HG03457 (cell line): ENCODE measurements at regions not wholly inside any gene's neighbourhood (a gene's known extent, or its start where the extent isn't known, plus 50 kb on each side); places are given as distances from the start of the nearest gene placed in this dataset.

Source experiments
- ATAC-seq: cut with Tn5 transposase; IDR thresholded peaks from one replicate; pipeline ENCODE4 v1.9.1; 2021; ENCODE audit warnings: moderate number of reproducible peaks; ENCODE audit not compliant: unreplicated experiment

DNA sequence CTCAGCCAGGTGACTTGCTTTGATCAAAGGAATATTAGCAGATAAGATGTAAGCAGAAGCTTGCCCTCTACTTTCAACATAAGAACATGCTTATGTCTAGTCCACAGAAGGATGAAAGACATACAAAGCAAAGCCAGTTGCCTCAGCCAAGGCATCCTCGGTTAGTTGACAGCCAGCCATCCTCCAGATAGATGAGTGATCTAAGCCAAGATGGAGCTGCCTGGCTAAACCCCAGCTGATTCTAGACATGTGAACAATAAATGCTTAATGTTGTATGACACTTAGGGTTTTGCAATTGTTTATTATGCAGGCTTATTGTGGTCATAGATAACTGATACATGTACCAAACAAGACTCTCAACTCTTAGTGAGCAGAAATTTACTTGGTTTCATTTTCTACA lies 157.6 kb upstream of the TMTC2 start:
- ATAC-seq, result no peak

DNA sequence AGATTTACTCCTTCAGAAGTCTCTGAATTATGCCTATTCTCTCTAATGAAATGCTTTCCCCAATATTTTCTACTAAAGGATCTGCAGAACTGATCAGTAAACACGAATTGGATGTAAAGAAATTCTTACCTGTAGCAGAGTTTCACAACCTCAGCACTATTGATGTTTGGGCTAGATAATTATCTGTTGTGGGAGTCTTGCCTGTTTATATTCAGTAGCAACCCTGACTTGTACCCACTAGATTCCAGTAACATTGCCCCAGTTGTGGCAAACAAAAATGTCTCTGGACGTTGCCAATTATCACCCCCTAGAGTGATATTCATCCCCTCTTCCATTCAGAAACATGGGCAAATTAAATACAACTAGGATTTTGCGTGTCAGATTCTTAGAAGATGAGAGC lies 156.8 kb upstream of the TMTC2 start:
- no peak for ATAC-seq

DNA sequence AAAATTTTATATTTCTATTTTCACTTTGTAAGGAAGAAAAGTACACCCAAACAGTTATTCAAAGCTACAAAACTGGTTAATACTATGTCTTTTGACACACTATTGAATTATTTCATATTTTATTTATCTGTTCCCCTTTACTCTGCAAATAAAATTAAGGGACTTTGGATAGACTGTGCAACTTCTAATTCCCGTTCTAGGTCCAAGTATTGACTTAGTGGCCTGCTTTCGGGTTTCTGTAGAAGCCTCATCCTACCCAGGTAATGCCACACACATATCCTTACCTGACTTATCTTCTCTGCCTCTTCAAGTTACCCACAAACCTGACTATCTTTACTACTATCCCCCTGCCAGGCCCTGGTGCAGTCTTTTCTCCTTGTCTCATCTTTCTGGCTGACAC lies 156.3 kb upstream of the TMTC2 start:
- ATAC-seq, result no peak

DNA sequence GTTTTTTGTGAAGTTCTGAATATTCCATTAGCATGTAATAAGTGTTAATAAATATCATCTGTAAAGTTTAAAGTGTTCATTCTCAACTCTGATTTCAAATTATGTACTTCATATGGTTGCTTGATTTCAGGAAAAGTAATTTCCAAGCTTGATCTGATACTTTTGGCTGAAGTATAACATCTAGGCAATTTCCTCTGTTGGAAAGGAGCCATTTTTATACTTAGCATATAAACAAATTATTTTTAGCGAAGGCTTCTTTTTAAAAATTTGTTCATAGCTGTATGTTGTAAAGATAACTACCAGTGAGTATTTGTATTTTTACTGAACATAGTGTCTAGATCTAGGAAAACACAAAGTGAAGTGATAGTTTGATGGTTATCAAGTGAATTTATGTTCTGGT lies 153.4 kb upstream of the TMTC2 start:
- no peak for ATAC-seq

DNA sequence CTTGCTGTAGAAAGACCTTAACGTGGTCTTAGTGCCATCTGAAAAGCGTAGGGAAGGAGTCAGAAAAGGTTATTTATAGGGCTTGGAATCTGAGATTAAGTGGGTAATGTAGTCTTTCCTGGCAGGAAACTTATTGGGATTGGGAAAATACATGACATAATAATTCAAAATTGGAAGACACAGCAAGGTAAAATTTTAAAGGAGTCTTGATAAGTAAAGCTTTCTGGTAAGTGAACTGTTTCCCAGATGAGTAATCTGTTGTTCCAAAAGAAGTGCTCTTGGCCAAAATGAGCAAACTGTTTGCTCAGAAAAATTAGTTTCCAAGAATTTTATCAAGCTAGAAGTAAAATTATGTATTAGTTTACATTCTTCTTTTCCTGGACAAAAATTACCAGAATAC lies 149.3 kb upstream of the TMTC2 start:
- no peak for ATAC-seq

DNA sequence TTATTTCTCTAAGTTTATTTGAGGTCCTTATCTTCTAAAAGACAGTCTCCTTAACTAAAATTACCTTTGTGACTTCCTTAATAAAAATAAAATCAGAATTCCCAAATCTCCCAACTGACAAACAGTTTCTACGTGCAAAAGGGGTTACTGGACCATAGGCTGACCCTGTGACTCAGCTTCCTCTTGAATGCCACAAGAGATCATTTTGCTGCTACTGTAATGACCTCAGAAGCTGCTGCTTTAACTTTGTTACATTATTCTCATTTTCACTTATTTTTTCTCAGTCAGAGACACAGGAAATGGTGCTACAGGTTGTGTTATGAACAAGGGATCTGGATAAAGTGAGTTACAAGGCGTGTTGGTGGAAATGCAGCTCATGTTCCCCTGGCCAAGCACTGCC lies 132.2 kb upstream of the TMTC2 start:
- ATAC-seq, result no peak

DNA sequence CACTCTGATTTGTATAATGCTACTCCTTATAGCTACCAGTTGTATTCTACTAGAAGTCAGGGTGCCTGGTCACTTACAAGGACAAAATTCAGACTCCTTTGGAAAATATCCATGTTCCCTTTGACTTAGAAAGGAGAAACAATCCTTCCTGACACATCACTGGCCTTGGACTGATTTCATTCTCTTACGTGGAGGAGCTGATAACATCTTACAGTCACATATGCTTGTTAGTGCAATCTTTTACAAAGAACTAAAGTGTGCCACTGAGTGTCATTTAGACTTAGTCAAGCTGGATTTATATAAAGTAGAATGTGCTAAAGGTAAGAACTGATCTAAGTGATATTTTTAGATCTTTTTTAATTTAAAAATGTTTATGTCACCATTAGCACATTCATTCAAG lies 131.0 kb upstream of the TMTC2 start:
- no peak for ATAC-seq

DNA sequence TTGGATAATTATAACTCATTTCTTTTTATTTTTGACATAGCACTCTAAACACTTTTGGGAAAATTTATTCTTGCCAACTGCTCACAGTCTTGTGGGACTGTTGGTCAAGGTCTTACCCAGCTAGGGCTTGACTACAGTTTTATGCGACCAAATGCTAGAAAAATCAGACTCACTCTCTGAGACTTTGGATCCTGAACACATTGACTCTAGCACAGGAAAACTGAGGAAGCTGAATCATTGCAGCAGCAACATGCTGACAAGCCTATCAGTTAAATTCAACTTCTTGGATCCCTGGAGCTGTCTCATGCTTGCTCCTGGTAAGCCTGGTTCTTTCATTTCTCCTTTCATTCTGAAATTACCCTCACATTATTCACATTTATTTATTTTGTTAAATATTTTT lies 120.7 kb upstream of the TMTC2 start:
- no peak for ATAC-seq

DNA sequence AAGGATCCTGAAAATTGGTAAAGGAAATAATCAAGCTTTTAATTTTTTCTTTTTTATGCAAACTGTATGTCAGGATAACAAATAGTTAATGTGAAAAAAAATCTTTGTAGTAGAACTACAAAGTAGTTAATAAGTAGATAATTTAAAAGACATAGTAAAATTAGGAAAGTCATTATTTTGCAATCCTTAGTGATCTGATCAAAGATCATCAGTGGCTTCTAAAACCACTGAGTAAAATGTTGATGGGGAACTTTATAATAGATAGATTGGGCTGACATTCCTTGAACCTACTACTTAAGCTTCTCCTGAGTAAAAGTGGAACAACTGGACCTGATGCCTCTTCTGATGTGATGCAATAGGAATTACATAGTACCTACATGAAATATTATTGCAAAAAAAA lies 119.0 kb upstream of the TMTC2 start:
- no peak for ATAC-seq

DNA sequence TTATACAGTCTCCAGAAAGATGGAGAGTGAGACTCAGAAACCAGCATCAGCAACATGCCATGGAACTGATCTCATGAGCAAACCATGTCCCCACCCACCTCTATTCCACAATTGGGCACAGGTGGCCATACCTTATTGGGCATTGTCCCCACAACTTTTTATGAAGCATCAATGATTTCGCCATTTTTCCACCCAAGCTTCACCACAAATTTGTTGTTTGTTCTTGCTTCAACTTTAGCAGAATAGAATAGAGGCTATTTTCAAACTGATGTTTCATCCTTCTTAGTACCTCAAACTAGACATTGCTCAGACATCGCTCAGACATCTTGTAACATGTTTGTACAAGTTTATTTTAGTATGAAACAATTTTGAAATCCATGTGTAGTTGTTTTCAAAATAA lies 112.5 kb upstream of the TMTC2 start:
- no peak for ATAC-seq

DNA sequence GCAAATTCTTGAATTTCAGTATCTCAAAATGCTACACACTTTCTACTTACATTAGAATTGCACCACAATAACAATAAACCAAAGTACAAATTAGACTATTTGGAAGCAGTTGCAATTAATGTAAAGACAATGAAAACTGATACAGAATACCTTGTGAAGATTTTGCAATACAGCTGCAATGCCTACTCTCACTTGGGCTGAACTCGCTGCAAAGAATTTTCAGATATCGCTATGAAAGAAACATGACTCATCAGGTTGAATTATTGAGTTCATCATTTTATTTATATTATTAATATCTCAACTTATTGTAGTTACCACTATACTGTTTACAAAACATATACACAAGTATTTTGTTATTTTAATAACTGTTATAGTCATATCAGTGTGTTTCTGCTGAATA lies 108.0 kb upstream of the TMTC2 start:
- ATAC-seq, result no peak

DNA sequence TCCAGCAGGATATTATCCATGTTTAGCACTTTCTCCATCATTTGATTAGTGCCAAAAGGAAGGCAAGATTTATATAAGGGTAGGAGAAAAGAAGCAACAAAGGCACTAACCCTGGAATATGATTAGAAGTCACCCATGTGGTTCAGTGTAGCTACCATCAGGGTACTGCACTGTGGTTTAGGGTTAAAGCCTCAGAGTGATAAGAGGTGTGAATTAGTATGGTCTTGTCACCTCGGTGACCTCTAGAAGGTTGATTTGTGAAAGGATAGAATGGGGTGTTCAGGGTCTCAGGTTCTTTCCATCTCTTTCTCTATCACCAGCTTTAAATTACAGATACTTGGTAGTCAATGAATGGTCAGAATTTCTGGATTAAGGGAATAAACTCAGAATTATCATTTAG lies 103.0 kb upstream of the TMTC2 start:
- ATAC-seq, result no peak

DNA sequence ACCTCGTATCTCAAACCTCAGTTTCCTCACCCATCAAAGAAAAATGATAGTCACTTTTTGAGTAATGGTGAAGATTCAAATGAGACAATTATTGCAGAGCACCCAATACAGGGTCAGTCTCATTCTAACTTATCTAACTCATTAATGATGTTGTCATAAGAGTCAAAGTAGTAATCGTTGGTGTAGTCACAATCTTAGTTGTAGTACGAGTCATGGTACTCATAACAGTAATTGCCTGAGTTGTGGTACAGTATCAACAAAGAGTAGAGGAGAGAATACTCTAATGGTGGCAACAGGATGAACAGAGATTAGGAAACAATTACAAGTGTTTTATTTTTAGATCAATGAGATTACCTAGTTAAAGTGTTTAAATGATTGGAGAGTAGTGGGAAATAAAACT lies 93.6 kb upstream of the TMTC2 start:
- ATAC-seq, result peak; percentile 57

DNA sequence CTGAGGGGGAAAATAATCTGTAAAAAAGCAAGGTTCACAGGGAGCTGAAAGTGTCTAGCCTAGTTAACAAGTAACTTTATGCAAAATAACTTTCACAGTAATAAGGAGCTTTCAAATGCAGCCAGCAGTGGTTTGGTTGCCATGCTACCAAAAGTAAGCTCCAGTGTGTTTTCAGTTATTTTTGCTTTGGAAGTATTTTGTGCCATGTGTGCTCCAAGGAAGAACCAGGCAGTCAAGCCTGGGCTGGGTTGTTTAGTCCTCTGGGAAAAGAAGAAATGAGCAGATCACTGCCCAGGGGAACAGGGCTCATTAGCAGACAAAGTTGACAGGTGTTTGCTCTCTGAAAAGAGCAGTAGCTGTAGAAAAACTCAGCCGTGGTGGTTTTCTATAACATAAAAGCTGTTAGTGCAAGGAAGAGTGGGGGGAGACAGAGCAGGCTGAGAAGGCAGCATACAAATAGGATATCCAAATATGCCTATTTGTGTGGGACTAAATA lies 92.8 kb upstream of the TMTC2 start:
- peak; percentile 97 for ATAC-seq

DNA sequence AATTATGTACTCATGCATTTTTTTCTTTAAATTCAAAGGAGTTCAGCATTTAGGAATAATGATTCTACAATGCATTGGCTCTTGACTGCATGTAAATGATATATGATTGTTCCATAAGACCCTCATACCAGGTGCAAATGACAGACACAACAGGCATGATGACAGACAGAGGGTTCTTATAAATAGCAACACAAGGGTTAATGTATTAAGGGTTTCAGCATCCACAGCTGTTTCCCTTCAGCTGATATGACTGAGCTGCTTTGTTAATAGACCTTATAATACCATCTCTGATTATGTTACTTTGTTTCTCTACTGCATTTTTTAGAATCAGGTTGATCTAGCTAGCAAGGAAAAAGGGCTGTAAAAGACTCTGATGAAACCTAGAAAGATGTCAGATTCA lies 90.8 kb upstream of the TMTC2 start:
- ATAC-seq, result no peak

DNA sequence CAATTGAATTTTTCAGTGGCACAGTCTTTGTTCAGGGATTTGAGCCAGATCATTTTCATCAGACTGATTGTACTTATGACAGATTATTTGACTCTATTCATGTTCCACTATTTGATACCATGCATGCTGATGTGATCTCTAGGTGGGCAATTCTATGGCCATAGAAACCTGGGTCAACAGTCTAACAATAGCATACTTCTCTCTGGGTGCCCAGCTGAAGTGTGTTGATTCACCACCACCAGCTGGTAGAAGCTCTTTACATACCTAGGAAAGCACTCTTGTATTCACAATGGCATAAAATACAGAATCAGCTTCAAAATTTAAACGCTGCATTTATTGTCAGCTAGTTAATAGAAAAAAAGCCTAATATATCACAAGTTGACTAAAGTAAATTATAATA lies 90.2 kb upstream of the TMTC2 start:
- ATAC-seq, result no peak

DNA sequence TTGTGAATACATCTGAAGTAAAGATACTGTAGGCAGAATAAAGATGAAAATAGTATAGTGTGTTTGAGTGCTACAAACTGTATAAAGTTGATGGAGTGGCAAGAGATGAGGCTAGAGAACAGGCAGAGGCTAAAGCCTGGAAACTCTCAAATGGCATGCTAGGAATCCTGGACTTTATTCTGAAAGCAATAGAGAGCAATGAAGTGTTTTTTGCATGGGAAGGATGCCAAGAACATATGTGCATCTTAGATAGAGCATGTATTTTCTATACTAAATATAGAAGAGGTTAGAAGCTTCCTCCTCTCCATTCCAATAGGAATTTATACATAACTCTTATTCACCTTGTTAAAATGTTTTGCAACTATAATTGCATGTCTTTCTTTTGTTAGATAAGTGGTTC lies 86.3 kb upstream of the TMTC2 start:
- no peak for ATAC-seq

DNA sequence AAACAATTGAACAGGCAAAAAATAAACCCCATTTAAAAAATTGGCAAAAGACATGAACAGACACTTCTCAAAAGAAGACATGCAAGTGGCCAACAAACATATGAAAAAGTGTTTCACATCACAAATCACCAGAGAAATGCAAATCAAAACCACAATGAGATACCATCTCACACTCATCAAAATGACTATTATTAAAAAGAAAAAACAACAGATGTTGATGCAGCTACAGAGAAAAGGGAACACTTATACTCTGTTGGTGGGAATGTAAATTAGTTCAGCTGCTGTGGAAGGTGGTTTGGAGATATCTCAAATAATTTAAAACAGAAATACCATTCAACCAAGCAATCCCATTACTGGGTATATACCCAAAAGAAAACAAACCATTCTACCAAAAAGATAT lies 83.1 kb upstream of the TMTC2 start:
- peak; percentile 54 for ATAC-seq

DNA sequence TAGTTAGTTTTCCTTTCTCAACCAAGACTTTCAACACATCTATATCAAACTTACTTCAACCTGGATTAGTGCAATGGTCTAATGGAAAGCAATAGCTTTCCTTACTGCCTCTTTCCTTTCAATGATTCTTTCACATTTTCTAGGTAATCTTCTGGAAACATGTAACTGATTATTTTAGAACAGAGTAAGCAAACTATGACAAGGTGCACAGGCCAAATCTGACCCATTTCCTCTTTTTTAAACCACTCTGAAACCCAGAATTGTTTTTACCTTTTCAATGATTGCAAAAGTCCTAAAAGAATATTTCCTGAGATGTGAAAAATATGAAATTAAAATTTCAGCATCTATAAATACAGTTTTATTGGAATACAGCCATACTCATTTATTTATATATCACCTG lies 81.6 kb upstream of the TMTC2 start:
- peak; percentile 55 for ATAC-seq

DNA sequence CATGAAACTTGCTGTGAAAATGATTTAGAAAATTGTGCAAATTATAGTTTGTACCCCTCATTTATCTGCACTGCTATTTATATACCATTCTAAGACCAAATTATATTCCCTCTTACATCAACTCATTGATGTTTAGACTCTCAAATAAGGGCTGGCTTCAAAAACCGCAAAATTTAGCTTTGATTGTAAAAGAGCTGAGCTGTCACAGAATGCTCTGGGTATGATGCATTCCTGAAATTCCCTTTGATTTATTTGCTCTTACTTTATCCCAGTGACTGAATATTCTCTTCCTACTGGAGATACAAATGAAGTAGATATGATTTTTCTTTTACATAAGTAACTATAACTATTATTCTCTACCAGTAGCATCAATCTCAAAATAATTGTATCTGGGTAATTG lies 78.0 kb upstream of the TMTC2 start:
- no peak for ATAC-seq

DNA sequence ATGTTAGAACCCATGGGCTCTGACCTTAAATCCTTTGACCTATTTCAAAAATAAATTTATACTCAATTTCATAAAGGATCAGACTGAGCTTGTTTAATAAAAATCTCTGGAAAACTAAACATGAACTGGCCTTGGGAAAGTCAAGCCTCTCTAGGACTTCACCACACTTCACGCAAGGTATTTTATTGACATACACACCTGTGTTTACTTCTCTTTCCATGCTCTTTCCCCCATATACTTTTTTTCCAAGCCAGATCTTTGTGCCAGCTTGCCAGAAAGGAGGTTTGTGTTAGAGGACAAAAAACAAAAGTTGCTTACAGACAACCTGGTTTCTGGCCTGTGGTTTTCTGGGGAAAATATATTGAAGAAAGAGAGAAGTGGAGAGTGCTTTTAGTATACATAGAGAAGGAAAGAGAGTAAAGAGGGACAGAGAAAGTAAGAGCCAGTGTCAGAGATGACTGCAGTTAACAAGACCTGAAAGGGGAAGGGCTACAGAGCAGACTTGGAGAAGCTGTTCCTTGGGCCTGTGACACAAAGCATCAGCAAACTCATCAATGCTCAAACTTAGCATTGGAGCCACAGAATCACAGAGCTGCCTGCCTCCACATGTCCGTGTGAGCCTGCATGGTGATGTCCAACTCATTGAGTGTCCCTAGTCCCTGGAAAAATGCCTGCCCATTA lies 77.3 kb upstream of the TMTC2 start:
- ATAC-seq, result no peak

DNA sequence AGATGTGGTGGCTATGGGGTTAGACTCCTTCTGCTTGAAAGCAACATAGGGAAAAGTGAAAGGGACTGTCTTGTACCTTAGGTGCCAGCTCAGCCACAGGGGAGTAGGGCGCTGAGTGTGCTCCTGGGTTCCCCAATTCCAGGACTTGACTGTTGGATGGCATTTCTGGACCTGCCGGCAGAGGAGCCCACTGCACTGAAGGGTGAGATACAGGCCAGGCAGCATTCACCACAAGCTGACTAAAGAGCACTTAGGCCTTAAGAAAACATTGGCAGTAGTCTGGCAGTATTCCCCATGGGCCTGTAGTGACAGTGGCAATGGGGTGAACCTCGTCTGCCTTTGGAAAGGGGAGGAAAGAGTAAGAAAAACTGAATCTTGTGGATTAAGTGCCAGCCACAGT lies 67.1 kb upstream of the TMTC2 start:
- no peak for ATAC-seq

DNA sequence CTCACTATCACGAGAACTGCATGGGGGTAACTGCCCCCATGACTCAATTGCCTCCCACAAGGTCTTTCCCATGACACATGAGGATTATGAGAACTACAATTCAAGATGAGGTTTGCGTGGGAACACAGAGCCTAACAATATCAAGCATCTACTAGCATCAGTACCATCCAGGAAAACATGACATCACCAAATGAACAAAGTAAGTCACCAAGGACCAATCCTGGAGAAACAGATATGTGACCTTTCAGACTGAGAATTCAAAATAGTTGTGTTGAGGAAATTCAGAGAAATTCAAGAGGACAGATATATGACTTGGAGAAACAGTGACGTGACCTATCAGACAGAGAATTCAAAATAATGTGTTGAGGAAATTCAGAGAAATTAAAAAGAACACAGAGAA lies 65.8 kb upstream of the TMTC2 start:
- no peak for ATAC-seq
